C4-2B (cell line): ENCODE measurements at regions not wholly inside any gene's neighbourhood (a gene's known extent, or its start where the extent isn't known, plus 50 kb on each side); places are given as distances from the start of the nearest gene placed in this dataset.

Source experiments
- CTCF ChIP-seq: fragments of 450-650 bp; conservative IDR thresholded peaks from 2 replicates; pipeline ENCODE4 v1.5.1; 2017; ENCODE audit warnings: mild to moderate bottlenecking
- ZFX ChIP-seq: fragments of 450-650 bp; IDR thresholded peaks from 2 replicates; pipeline ENCODE4 v1.6.1; 2017

GRCh38 chr5:174852143-174852542, 127.8 kb downstream of the MSX2 start:
- no peak for TF ChIP-seq ZFX
- TF ChIP-seq CTCF, result no peak
